HepG2 (cell line): ENCODE measurements at regions not wholly inside any gene's neighbourhood (a gene's known extent, or its start where the extent isn't known, plus 50 kb on each side); places are given as distances from the start of the nearest gene placed in this dataset.

Experiments used
- MYC ChIP-seq: sonication (generic); formaldehyde crosslinking; IDR thresholded peaks from 2 replicates; pipeline ENCODE4 v1.9.0; 2021; ENCODE audit warnings: missing genetic modification reagents, borderline replicate concordance
- POLR2AphosphoS5 ChIP-seq: IDR thresholded peaks from 2 replicates; pipeline ENCODE4 v1.6.1; 2012; ENCODE audit warnings: low read depth, low read length
- RAD21 ChIP-seq: fragments of 450-650 bp; formaldehyde crosslinking; IDR thresholded peaks from 2 replicates; pipeline ENCODE4 v1.5.0; 2020; ENCODE audit warnings: mild to moderate bottlenecking
- SIN3A ChIP-seq: IDR thresholded peaks from 2 replicates; pipeline ENCODE4 v1.6.1; 2011; ENCODE audit warnings: low read depth, mild to moderate bottlenecking, control low read depth, low read length, borderline replicate concordance

DNA sequence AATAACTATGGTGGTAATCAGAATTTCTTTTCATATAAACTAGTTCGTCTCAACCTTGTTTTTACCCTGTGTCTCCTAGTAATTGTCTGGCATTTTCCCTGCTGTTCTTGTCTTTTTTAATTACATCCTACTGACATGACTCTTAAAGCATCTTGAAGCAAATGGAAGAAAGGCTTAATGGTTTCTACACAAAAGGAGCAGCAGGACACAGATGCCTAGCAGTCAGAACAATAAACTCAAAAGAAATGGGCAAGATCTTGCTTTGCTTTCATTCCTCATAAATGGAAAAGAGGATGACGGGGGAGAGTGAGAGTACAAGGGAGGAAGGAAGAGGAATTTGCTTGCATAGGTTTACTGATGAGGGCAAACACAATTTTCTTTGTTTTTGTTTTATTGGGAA is 293.2 kb upstream of the EMCN start:
- TF ChIP-seq POLR2AphosphoS5 (no peak), RAD21 (CRISPR knock-in tag) (no peak), SIN3A (no peak), MYC (no peak)
